ENCODE measurements at regions not wholly inside any gene's neighbourhood (a gene's known extent, or its start where the extent isn't known, plus 50 kb on each side); places are given as distances from the start of the nearest gene placed in this dataset.
A peak's percentile ranks its signal among the peaks of the same experiment; 100 is the strongest.
"Not testable (repeated sequence)": the region's sequence is repeated elsewhere in the genome, so short reads cannot be mapped to it uniquely, and the experiment has no call there.

DNA sequence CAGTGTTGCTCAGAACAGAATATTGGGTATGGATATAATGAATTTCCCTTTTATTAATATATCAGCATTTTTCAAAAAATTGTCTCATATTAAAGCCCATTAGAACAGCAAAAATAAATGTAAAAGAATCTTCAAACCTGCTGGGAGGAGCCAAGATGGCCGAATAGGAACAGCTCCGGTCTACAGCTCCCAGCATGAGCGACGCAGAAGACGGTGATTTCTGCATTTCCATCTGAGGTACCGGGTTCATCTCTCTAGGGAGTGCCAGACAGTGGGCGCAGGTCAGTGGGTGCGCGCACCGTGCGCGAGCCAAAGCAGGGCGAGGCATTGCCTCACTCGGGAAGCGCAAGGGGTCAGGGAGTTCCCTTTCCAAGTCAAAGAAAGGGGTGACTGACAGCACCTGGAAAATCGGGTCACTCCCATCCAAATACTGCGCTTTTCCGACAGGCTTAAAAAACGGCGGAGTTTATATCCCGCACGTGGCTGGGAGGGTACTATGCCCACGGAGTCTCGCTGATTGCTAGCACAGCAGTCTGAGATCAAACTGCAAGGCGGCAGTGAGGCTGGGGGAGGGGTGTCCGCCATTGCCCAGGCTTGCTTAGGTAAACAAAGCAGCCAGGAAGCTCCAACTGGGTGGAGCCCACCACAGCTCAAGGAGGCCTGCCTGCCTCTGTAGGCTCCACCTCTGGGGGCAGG lies 816.8 kb downstream of the TTLL7 start:
- H3K27ac ChIP-seq (ENCODE audit: low read length); H3K36me3 ChIP-seq (ENCODE audit: control insufficient read depth, low read depth, low read length); H3K9ac ChIP-seq (ENCODE audit: low read length); H3K4me1 ChIP-seq (ENCODE audit: control insufficient read depth, low read depth, low read length); H3K9me3 ChIP-seq (ENCODE audit: control insufficient read depth, low read depth, low read length); H3K27me3 ChIP-seq (ENCODE audit: control insufficient read depth, insufficient read depth, low read length): not testable (repeated sequence)
- peak overlapping the region; percentile 39 for H3K4me3 ChIP-seq (ENCODE audit: low read length)

GRCh38 chr1:83180621-83181020 lies 818.3 kb downstream of the TTLL7 start:
- H3K4me1 ChIP-seq (ENCODE audit: control insufficient read depth, low read depth, low read length); H3K27me3 ChIP-seq (ENCODE audit: control insufficient read depth, insufficient read depth, low read length); H3K4me3 ChIP-seq (ENCODE audit: low read length); H3K27ac ChIP-seq (ENCODE audit: low read length); H3K9ac ChIP-seq (ENCODE audit: low read length); H3K36me3 ChIP-seq (ENCODE audit: control insufficient read depth, low read depth, low read length); H3K9me3 ChIP-seq (ENCODE audit: control insufficient read depth, low read depth, low read length): not testable (repeated sequence)

DNA sequence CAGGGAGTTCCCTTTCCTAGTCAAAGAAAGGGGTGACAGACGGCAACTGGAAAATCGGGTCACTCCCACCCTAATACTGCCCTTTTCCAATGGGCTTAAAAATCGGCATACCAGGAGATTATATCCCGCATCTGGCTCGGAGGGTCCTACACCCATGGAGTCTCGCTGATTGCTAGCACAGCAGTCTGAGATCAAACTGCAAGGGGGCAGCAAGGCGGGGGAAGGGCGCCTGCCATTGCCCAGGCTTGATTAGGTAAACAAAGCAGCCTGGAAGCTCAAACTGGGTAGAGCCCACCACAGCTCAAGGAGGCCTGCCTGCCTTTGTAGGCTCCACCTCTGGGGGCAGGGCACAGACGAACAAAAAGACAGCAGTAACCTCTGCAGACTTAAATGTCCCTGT lies 831.3 kb downstream of the TTLL7 start:
- H3K9ac ChIP-seq (ENCODE audit: low read length); H3K4me1 ChIP-seq (ENCODE audit: control insufficient read depth, low read depth, low read length); H3K4me3 ChIP-seq (ENCODE audit: low read length): not testable (repeated sequence)

DNA sequence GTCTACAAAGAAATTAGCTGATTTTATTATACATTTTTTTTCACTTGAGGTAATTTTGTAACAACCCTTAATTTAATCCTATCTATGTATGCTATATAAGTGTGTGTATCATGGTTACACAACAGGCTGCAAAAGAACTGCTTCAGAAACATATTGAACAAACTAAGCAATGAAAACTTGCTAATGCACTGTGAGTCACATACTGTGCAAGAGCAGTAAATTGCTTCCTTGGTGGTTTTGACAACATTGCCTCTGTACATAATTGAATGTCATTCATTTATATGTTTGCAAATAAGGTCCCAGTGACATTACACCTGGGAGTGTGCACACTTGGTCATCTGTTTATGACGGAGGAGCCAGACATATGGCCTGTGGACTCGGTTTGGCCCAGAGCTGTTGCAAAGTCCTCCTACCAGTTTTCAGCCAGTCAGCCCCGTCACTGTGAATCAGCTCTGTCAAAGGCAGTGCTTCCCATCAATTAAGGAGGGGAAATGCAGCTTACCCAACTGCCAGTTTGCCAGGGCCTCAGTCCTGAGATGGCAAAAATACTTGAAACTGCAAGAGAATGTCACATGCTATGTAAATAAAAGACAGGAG lies 835.0 kb downstream of the TTLL7 start:
- not testable (repeated sequence) for H3K4me3 ChIP-seq (ENCODE audit: low read length); H3K27me3 ChIP-seq (ENCODE audit: control insufficient read depth, insufficient read depth, low read length); H3K9me3 ChIP-seq (ENCODE audit: control insufficient read depth, low read depth, low read length); H3K36me3 ChIP-seq (ENCODE audit: control insufficient read depth, low read depth, low read length); H3K9ac ChIP-seq (ENCODE audit: low read length); H3K27ac ChIP-seq (ENCODE audit: low read length); H3K4me1 ChIP-seq (ENCODE audit: control insufficient read depth, low read depth, low read length)

More for the DNA sequence above, 831.3 kb downstream of the TTLL7 start:
- not testable (repeated sequence) for H3K36me3 ChIP-seq (ENCODE audit: control insufficient read depth, low read depth, low read length); H3K9me3 ChIP-seq (ENCODE audit: control insufficient read depth, low read depth, low read length); H3K27ac ChIP-seq (ENCODE audit: low read length); H3K27me3 ChIP-seq (ENCODE audit: control insufficient read depth, insufficient read depth, low read length)

GRCh38 chr1:83158924-83159323 lies 840.0 kb downstream of the TTLL7 start:
- H3K27me3 ChIP-seq (ENCODE audit: control insufficient read depth, insufficient read depth, low read length); H3K36me3 ChIP-seq (ENCODE audit: control insufficient read depth, low read depth, low read length); H3K9ac ChIP-seq (ENCODE audit: low read length); H3K9me3 ChIP-seq (ENCODE audit: control insufficient read depth, low read depth, low read length); H3K4me1 ChIP-seq (ENCODE audit: control insufficient read depth, low read depth, low read length); H3K27ac ChIP-seq (ENCODE audit: low read length); H3K4me3 ChIP-seq (ENCODE audit: low read length): not testable (repeated sequence)

GRCh38 chr1:83154306-83154705 lies 844.6 kb downstream of the TTLL7 start:
- not testable (repeated sequence) for H3K9ac ChIP-seq (ENCODE audit: low read length); H3K9me3 ChIP-seq (ENCODE audit: control insufficient read depth, low read depth, low read length); H3K4me3 ChIP-seq (ENCODE audit: low read length); H3K27ac ChIP-seq (ENCODE audit: low read length); H3K27me3 ChIP-seq (ENCODE audit: control insufficient read depth, insufficient read depth, low read length); H3K36me3 ChIP-seq (ENCODE audit: control insufficient read depth, low read depth, low read length); H3K4me1 ChIP-seq (ENCODE audit: control insufficient read depth, low read depth, low read length)

DNA sequence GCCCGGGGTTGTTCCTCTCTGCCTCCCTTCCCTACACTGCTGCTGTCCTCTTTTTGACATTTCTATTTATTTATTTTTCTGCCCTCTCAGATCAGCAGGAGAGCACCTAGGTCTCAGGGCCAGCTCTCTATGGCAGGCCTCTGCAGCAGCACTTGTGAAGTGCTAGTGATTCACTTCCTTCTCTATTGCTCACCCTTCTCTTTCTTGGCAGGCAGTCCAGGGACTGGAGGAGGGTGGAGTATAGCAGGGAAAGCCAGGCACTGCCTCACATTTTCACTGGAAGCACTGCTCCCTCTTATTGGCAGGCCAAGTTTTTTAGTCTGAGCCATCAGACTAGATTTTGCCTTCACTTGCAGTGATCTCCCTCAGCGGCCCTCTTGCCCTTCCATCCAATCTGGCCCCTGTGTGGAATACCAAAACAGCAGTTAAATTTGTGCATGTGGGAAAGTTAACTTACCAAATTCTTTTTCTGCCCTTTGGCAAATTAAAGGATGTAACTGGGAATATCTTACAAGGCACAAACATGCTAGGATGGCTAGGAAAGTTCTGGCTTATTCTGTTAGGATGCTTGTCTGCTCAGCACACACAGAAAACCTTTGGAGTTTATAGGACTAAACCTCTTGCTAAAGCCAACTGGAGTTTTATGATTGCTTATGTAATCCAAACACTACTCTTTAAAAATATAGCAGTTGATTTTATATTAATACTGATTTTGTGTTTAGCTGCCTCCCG lies 847.6 kb downstream of the TTLL7 start:
- H3K27ac ChIP-seq (ENCODE audit: low read length); H3K4me1 ChIP-seq (ENCODE audit: control insufficient read depth, low read depth, low read length); H3K36me3 ChIP-seq (ENCODE audit: control insufficient read depth, low read depth, low read length); H3K27me3 ChIP-seq (ENCODE audit: control insufficient read depth, insufficient read depth, low read length); H3K4me3 ChIP-seq (ENCODE audit: low read length); H3K9me3 ChIP-seq (ENCODE audit: control insufficient read depth, low read depth, low read length); H3K9ac ChIP-seq (ENCODE audit: low read length): not testable (repeated sequence)

DNA sequence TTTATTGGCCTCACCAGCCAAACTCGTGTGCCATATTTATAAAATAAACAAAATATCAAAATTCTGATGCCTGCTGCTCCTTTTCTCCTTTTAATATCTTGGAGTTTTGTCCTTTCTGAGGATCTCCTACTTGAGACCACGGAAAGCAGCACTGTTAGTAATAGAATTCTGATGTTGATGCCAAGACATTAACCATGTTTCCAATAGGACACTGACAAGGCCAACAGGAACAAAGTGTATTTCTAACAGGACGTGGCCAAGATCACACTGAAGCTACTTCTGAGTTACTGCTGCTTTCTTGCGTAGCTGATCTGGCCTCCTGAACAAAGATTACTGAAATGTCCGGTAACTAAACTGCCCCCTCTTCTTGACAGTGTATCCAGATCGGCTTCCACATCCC lies 848.5 kb downstream of the TTLL7 start:
- not testable (repeated sequence) for H3K4me1 ChIP-seq (ENCODE audit: control insufficient read depth, low read depth, low read length); H3K36me3 ChIP-seq (ENCODE audit: control insufficient read depth, low read depth, low read length); H3K9ac ChIP-seq (ENCODE audit: low read length); H3K27ac ChIP-seq (ENCODE audit: low read length); H3K9me3 ChIP-seq (ENCODE audit: control insufficient read depth, low read depth, low read length); H3K4me3 ChIP-seq (ENCODE audit: low read length); H3K27me3 ChIP-seq (ENCODE audit: control insufficient read depth, insufficient read depth, low read length)

DNA sequence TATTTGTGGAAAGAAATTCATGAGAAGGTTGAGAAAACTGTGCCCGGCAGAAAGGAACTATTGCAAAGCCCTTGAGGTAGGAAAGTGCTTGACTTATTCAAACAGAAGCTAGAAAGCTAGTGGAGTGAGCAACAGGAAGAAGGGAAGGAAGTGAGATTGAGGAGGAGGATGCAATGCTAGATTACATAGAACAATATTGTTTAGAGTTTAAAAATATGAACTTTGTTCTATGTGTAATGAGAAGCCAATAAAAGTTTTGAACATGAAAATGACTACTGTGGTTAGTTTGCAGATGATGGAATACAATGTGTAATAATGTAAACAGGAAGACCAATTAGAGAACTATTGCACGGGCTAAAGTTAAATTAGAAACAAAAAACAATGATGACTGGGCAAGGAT lies 853.1 kb downstream of the TTLL7 start:
- H3K9ac ChIP-seq (ENCODE audit: low read length); H3K27ac ChIP-seq (ENCODE audit: low read length); H3K9me3 ChIP-seq (ENCODE audit: control insufficient read depth, low read depth, low read length): not testable (repeated sequence)

GRCh38 chr1:83142802-83143201 lies 856.1 kb downstream of the TTLL7 start:
- not testable (repeated sequence) for H3K9me3 ChIP-seq (ENCODE audit: control insufficient read depth, low read depth, low read length); H3K27me3 ChIP-seq (ENCODE audit: control insufficient read depth, insufficient read depth, low read length); H3K4me1 ChIP-seq (ENCODE audit: control insufficient read depth, low read depth, low read length); H3K4me3 ChIP-seq (ENCODE audit: low read length); H3K9ac ChIP-seq (ENCODE audit: low read length); H3K36me3 ChIP-seq (ENCODE audit: control insufficient read depth, low read depth, low read length); H3K27ac ChIP-seq (ENCODE audit: low read length)

More for the DNA sequence above, 853.1 kb downstream of the TTLL7 start:
- not testable (repeated sequence) for H3K4me1 ChIP-seq (ENCODE audit: control insufficient read depth, low read depth, low read length); H3K27me3 ChIP-seq (ENCODE audit: control insufficient read depth, insufficient read depth, low read length); H3K36me3 ChIP-seq (ENCODE audit: control insufficient read depth, low read depth, low read length); H3K4me3 ChIP-seq (ENCODE audit: low read length)

DNA sequence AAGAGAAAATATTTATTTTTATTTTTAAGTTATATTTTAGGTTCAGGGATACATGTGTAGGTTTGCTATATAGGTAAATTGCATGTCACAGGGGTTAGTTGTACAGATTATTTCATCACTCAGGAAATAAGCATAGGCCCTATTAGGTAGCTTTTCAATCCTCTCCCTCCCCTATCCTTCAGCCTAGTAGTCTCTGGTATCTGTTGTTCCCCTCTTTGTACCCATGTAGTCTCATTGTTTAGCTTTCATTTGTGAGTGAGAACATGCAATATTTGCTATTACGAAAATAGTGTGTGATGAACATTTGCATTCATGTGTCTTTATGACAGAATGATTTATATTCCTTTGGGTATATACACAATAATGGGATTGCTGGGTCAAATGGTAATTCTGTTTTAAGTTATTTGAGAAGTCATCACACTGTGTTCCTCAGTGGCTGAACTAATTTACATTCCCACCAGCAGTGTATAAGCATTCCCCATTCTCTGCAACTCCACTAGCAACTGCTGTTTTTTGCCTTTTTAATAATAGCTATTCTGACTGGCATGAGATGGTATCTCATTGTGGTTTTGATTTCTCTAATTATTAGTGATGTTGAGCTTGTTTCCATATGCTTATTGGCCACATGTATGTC lies 863.3 kb downstream of the TTLL7 start:
- H3K36me3 ChIP-seq (ENCODE audit: control insufficient read depth, low read depth, low read length); H3K4me1 ChIP-seq (ENCODE audit: control insufficient read depth, low read depth, low read length); H3K9me3 ChIP-seq (ENCODE audit: control insufficient read depth, low read depth, low read length); H3K27me3 ChIP-seq (ENCODE audit: control insufficient read depth, insufficient read depth, low read length); H3K4me3 ChIP-seq (ENCODE audit: low read length); H3K9ac ChIP-seq (ENCODE audit: low read length); H3K27ac ChIP-seq (ENCODE audit: low read length): not testable (repeated sequence)
